SKM-1 treated with dmso at 0.1 percent for 144 hours (cell line): ENCODE measurements at regions not wholly inside any gene's neighbourhood (a gene's known extent, or its start where the extent isn't known, plus 50 kb on each side); places are given as distances from the start of the nearest gene placed in this dataset.

Source experiments
- DNase-seq: peaks from one replicate; lab custom pipeline; 2025; ENCODE audit not compliant: unreplicated experiment; lab: John Stamatoyannopoulos, UW

DNA sequence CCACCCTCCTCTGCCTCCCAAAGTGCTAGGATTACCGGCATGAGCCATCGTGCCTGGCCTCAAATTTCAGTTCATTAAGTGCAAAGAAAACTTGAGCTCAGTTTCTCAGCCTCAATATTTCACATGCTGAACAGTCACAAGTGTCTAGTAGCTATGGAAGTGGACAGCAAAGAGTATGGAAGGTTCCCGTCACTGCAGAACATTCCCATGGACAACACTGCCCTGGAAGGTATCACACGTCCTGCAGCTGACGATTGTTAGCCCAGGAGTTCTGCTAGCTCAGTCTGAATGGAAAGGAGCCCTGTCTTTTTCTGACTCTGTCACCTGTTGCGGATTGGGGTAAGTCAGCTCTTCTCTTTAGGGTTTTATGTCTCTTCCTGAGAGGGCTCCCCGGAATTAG is 86.2 kb upstream of the PTPRM start:
- DNase-seq = no peak

GRCh38 chr18:7482342-7482741 is 84.8 kb upstream of the PTPRM start:
- DNase-seq = no peak

- no peak for DNase-seq
These were observed 81.5 kb upstream of the PTPRM start for GRCh38 chr18:7485616-7486015.

- no peak for DNase-seq
These were observed 78.5 kb upstream of the PTPRM start for GRCh38 chr18:7488571-7488970.

DNA sequence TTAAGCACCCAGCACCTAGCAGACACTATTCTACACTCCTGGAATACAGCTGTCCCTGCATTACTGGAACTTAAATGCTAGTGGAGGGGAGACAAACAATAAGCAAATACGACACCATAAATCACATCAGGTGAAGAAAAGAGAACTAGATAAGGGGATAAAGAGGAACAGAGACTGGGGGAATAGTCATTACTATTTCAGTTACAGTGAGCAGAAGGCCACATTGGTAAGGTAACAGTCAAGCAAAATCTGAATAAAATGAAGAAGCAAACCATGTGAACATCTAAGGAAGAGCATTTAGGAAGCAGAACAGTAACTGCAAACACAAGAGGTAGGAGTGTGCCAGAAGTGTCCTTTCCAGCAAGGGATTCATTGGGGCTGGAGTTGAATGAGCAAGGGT is 77.0 kb upstream of the PTPRM start:
- DNase-seq = no peak

DNA sequence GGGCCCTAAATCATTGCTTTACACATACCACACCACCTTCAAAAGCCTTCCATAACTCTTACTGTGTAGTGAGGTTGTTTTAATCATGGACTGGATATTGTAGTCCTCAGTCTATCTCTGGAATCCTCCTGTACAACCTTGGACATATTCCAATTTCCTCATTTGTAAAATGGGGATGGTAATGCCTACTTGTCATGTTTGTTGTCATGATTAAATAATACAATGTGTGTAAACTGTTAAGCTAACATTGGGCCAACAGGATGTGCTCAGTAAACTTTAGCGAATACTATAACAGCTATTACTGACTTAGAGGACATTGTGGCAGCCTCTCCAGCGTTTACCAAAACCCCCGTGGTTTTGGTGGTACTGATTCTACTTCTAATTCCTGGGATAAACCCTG is 74.7 kb upstream of the PTPRM start:
- DNase-seq = no peak

DNA sequence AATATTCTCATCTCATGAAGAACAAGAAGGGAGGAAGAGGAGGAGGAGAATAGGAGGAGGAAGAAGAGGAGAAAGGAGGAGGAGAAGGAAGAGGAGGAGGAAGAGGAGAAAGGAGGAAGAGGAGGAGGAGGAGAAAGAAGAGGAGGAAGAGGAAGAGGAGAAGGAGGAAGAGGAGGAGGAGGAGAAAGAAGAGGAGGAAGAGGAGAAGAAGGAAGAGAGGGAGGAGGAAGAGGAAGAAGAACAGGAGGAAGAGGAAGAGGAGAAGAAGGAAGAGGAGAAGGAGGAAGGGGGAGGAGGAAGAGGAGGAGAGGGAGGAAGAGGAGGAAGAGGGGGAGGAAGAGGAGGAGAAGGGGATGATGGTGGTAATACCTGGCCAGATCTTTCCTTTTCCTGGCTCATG is 70.0 kb upstream of the PTPRM start:
- no peak for DNase-seq

- DNase-seq = no peak
These were observed 56.0 kb upstream of the PTPRM start for GRCh38 chr18:7511106-7511505.

DNA sequence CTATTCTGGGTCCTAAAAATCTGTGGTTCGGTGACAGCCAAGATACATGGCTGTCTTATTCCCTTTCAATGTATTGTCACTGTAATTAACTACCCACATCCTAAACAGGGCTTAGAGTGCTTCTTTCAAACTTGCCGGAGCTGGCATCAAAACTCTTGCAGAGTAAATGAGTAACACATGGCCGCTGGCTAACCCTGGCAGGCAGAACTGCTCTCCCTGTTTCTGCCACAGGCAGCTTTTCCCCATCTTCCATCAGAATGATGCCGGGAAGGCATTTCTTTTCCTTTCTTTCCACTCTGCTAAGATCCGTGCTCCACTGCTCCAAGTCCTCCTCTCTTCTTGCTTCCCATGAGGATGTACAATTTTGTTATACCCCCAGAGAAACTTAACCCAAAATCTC is 54.8 kb upstream of the PTPRM start:
- no peak for DNase-seq

- no peak for DNase-seq
These were observed 54.1 kb upstream of the PTPRM start for GRCh38 chr18:7512990-7513389.

DNA sequence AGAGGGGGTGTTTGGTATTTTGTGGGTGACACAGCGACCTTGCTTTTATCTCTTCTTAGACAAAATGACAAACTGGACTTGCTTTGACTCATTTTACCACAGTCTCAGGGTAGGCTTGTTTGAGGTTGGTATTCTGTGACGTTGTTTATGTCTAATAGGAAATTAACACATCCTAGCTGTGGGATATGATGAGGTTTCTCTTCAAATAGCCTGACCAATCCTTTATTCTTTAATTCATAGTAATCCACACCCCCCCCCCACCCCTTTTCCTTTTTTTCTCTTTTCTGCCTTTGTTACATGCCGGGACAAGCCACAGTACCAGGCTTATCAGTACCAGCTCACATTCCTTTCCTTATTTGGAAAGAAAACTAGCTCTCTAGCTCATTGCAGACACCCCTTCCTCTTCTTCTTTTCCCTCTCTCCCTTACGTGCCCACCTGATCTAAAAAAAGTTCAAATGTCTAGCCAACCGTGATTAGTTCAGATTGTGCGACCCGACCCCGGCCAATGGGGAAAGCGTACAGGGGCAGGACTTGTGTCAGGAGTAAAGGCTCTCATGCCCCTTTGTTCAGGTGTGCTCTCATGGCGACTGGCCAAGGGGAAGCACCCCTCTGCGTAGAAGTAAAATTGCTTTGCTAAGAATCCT is 52.2 kb upstream of the PTPRM start:
- DNase-seq = no peak

GRCh38 chr18:7516266-7517117 is 50.6 kb upstream of the PTPRM start:
- no peak for DNase-seq
